ENCODE measurements at regions not wholly inside any gene's neighbourhood (a gene's known extent, or its start where the extent isn't known, plus 50 kb on each side); places are given as distances from the start of the nearest gene placed in this dataset.

- Histone ChIP-seq H3K36me3 (no peaks in the 10 kb centered on the region), H3K27ac (no peak overlapping the region), H3K27me3 (replicated peaks in 1 of 7) (no peaks in the 10 kb centered on the region), H3K9me3 (peaks cover 0 to 13% (median 10%) of the 10 kb centered on the region in 8 donors), H3K4me3 (no peak overlapping the region), H3K4me1 (no peaks in the 10 kb centered on the region)
- WGBS, 5 donors: 79 to 87% (median 84%) methylated on average over 5 of the region's 5 CpGs
- intact Hi-C loops (cut with DNase I; ENCODE audit: low total_unique reads): no loop called here
- DNase-seq: no peak
- TF ChIP-seq POLR2AphosphoS5 (IDR thresholded peaks at IDR 0.05) (no peak), POLR2A (IDR thresholded peaks at IDR 0.05) (no peak), CTCF (IDR thresholded peaks at IDR 0.05 in 8 of 11, conservative IDR thresholded peaks at IDR 0.05 in 3 of 11) (no peak)
Measured at GRCh38 chr9:87112656-87113055, 165.3 kb upstream of the GAS1 start.

- TF ChIP-seq CTCF (IDR thresholded peaks at IDR 0.05 in 8 of 11, conservative IDR thresholded peaks at IDR 0.05 in 3 of 11) (no peak), POLR2A (IDR thresholded peaks at IDR 0.05) (no peak), POLR2AphosphoS5 (IDR thresholded peaks at IDR 0.05) (no peak)
- WGBS, 5 donors: 71 to 86% (median 79%) methylated on average over 2 of the region's 2 CpGs
- no peak for DNase-seq
- Histone ChIP-seq H3K9me3 (peaks cover 0 to 13% (median 10%) of the 10 kb centered on the region in 8 donors), H3K27ac (no peak overlapping the region), H3K4me1 (peaks cover 0 to under 1% (median 0%) of the 10 kb centered on the region in 6 donors), H3K36me3 (no peaks in the 10 kb centered on the region), H3K4me3 (no peak overlapping the region), H3K27me3 (replicated peaks in 1 of 7) (no peaks in the 10 kb centered on the region)
- intact Hi-C loops (cut with DNase I; ENCODE audit: low total_unique reads): no loop called here
Measured at GRCh38 chr9:87113874-87114273, 166.6 kb upstream of the GAS1 start.

- no peak overlapping the region for H3K4me3 ChIP-seq
- intact Hi-C loops (cut with DNase I; ENCODE audit: low total_unique reads): no loop called here
- WGBS, 5 donors: 59 to 86% (median 75%) methylated on average over 1 of the region's 1 CpG
- H3K9me3 ChIP-seq: peaks cover 0 to 10% (median 7%) of the 10 kb centered on the region in 8 donors
- H3K4me1 ChIP-seq: peaks cover 0 to 6% (median 0%) of the 10 kb centered on the region in 6 donors
- H3K27ac ChIP-seq: no peak overlapping the region
- DNase-seq: no peak
- H3K36me3 ChIP-seq: no peaks in the 10 kb centered on the region
- peaks cover 0 to 14% (median 0%) of the 10 kb centered on the region in 7 donors for H3K27me3 ChIP-seq (replicated peaks in 1 of 7)
- TF ChIP-seq POLR2AphosphoS5 (IDR thresholded peaks at IDR 0.05) (no peak), POLR2A (IDR thresholded peaks at IDR 0.05) (no peak), CTCF (IDR thresholded peaks at IDR 0.05 in 8 of 11, conservative IDR thresholded peaks at IDR 0.05 in 3 of 11) (no peak)
Measured at GRCh38 chr9:87115785-87116184, 168.5 kb upstream of the GAS1 start.

GRCh38 chr9:87116492-87116891, 169.2 kb upstream of the GAS1 start:
- 63 to 86% (median 79%) methylated on average over 3 of the region's 3 CpGs for WGBS, 5 donors
- no peak overlapping the region for H3K27ac ChIP-seq
- no peaks in the 10 kb centered on the region for H3K36me3 ChIP-seq
- DNase-seq: no peak
- peaks cover 0 to 3% (median 0%) of the 10 kb centered on the region in 8 donors for H3K9me3 ChIP-seq
- H3K4me1 ChIP-seq: peaks cover 0 to 6% (median 0%) of the 10 kb centered on the region in 6 donors
- no peak overlapping the region for H3K4me3 ChIP-seq
- H3K27me3 ChIP-seq (replicated peaks in 1 of 7): peaks cover 0 to 14% (median 0%) of the 10 kb centered on the region in 7 donors
- no peak for TF ChIP-seq CTCF (IDR thresholded peaks at IDR 0.05 in 8 of 11, conservative IDR thresholded peaks at IDR 0.05 in 3 of 11)
- no peak for TF ChIP-seq POLR2A (IDR thresholded peaks at IDR 0.05)
- TF ChIP-seq POLR2AphosphoS5 (IDR thresholded peaks at IDR 0.05): no peak
- intact Hi-C loops (cut with DNase I; ENCODE audit: low total_unique reads): no loop called here
